PC-3 (cell line): ENCODE measurements at regions not wholly inside any gene's neighbourhood (a gene's known extent, or its start where the extent isn't known, plus 50 kb on each side); places are given as distances from the start of the nearest gene placed in this dataset.

Experiments
- EZH2 ChIP-seq: fragments of 300-600 bp; sonication (generic); IDR thresholded peaks from one replicate; pipeline ENCODE4 v1.6.1; 2017; ENCODE audit warnings: antibody characterized with exemption, mild to moderate bottlenecking, low read length; ENCODE audit not compliant: unreplicated experiment
- TF ChIP-seq, protein P1 (sequence below): fragments of 300-600 bp; sonication (generic); conservative IDR thresholded peaks from 2 replicates; pipeline ENCODE4 v1.5.1; 2017; ENCODE audit warnings: antibody characterized with exemption, low read depth, mild to moderate bottlenecking, low read length

DNA sequence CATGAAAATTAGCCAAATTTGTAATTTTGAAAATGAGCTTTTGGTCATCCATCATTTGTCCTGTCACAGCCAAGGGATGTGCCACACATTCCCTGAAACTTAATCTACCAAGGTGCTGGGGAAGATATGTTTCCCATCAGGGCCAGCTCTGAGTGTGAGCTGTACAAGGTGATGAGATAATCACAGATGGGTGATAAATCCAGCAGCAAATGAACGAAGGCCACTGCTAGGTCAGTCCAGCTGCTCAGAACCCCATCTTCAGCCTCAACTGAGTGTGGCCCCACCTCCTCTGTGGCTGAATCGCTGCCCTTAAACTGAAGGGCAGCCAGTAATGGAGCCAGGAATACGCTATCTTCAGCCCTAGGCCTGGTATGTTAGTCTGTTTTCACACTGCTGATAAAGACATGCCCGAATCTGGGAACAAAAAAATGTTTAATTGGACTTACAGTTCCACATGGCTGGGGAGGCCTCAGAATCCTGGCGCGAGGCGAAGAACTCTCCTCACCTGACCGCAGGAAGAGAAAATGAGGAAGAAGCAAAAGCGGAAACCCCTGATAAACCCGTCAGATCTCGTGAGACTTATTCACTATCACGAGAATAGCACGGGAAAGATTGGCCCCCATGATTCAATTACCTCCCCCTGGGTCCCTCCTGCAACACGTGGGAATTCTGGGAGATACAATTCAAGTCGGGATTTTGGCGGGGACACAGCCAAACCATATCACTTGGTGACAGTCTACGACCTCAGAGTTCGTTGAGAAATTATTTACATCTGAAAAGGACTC is 553.0 kb downstream of the NTRK3 start:
- TF ChIP-seq, protein P1, sequence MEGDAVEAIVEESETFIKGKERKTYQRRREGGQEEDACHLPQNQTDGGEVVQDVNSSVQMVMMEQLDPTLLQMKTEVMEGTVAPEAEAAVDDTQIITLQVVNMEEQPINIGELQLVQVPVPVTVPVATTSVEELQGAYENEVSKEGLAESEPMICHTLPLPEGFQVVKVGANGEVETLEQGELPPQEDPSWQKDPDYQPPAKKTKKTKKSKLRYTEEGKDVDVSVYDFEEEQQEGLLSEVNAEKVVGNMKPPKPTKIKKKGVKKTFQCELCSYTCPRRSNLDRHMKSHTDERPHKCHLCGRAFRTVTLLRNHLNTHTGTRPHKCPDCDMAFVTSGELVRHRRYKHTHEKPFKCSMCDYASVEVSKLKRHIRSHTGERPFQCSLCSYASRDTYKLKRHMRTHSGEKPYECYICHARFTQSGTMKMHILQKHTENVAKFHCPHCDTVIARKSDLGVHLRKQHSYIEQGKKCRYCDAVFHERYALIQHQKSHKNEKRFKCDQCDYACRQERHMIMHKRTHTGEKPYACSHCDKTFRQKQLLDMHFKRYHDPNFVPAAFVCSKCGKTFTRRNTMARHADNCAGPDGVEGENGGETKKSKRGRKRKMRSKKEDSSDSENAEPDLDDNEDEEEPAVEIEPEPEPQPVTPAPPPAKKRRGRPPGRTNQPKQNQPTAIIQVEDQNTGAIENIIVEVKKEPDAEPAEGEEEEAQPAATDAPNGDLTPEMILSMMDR: no peak
- no peak for TF ChIP-seq EZH2
